Choroid plexus epithelial cell (primary cell): ENCODE measurements at regions not wholly inside any gene's neighbourhood (a gene's known extent, or its start where the extent isn't known, plus 50 kb on each side); places are given as distances from the start of the nearest gene placed in this dataset.

Experiments used
- DNase-seq: peaks from one replicate; pipeline ENCODE4 v3.0.0-alpha.2; 2010; ENCODE audit warnings: low read depth
- H3K4me3 ChIP-seq: 2 replicates; pipeline ENCODE4 v1.5.1; 2011; ENCODE audit warnings: low read depth, mild to moderate bottlenecking, control low read depth, low read length, moderate library complexity
- CTCF ChIP-seq: conservative IDR thresholded peaks from 2 replicates; pipeline ENCODE4 v1.5.1; 2011; ENCODE audit warnings: low read depth, mild to moderate bottlenecking, control low read depth, inconsistent platforms, low read length, moderate library complexity

GRCh38 chr10:130804281-130804680, 507.2 kb downstream of the TCERG1L start:
- no peak for DNase-seq
- H3K4me3 ChIP-seq = no peak overlapping the region
- no peak for TF ChIP-seq CTCF

- no peak for TF ChIP-seq CTCF
- no peak overlapping the region for H3K4me3 ChIP-seq
- no peak for DNase-seq
Observed at GRCh38 chr10:130804778-130805634, 506.5 kb downstream of the TCERG1L start.

- H3K4me3 ChIP-seq = no peak overlapping the region
- no peak for DNase-seq
- TF ChIP-seq CTCF = no peak
Observed at GRCh38 chr10:130805635-130806030, 505.9 kb downstream of the TCERG1L start.

GRCh38 chr10:130806426-130806825, 505.1 kb downstream of the TCERG1L start:
- TF ChIP-seq CTCF = no peak
- H3K4me3 ChIP-seq = no peak overlapping the region
- DNase-seq = no peak

GRCh38 chr10:130807096-130807495, 504.4 kb downstream of the TCERG1L start:
- no peak for TF ChIP-seq CTCF

GRCh38 chr10:130807721-130808120, 503.8 kb downstream of the TCERG1L start:
- DNase-seq = no peak
- TF ChIP-seq CTCF = no peak
- H3K4me3 ChIP-seq = no peak overlapping the region

More at GRCh38 chr10:130807096-130807495, 504.4 kb downstream of the TCERG1L start:
- no peak overlapping the region for H3K4me3 ChIP-seq
- DNase-seq = no peak

- no peak overlapping the region for H3K4me3 ChIP-seq
- DNase-seq = no peak
- TF ChIP-seq CTCF = no peak
Observed at GRCh38 chr10:130808243-130808642, 503.3 kb downstream of the TCERG1L start.
